ENCODE measurements at regions not wholly inside any gene's neighbourhood (a gene's known extent, or its start where the extent isn't known, plus 50 kb on each side); places are given as distances from the start of the nearest gene placed in this dataset.

DNA sequence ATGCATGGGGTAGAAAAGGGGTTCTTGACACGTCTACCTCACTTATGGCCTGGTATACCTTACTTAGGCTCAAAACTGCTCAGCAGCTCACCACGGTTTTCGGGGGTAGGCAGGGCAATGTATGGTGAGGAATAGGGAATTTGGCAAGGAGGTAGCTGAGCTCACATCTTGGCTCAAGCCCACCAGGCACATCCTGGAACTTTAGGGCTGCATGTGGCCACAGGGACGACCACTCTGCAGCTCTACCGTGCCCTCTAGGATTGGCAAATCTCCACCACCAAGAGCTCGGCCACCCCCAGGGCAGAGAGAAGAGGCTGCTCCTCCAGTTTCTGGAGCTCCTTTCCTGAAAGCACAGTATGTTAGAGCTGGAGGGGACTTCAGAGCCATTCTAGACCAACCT lies 69.7 kb downstream of the MRPL46 start:
- Mint-ChIP-seq H3K9me3 (peaks cover 0 to 4% (median 0%) of the 10 kb centered on the region in 7 donors), H3K4me3 (no peak overlapping the region), H3K27ac (no peak overlapping the region), H3K4me1 (peaks cover 0 to 6% (median under 1%) of the 10 kb centered on the region in 4 donors), H3K36me3 (no peaks in the 10 kb centered on the region), H3K27me3 (peaks cover 22% of the 10 kb centered on the region)
- DNase-seq (no peak), ATAC-seq (ENCODE audit: low read depth in 2 of 2) (no peak)
- Histone ChIP-seq H3K9me3 (ENCODE audit: control insufficient read depth in 2 of 2, low read length in 2 of 2) (no peaks in the 10 kb centered on the region), H3K36me3 (ENCODE audit: control insufficient read depth, insufficient read depth, low read length) (no peaks in the 10 kb centered on the region), H3K27ac (ENCODE audit: insufficient read depth, low read length, poor library complexity, severe bottlenecking) (no peak overlapping the region), H3K4me1 (ENCODE audit: control insufficient read depth, insufficient read depth, low read length, poor library complexity, severe bottlenecking) (no peaks in the 10 kb centered on the region), H3K27me3 (ENCODE audit: control insufficient read depth, insufficient read depth, low read length) (no peaks in the 10 kb centered on the region), H3K4me3 (ENCODE audit: low read depth, low read length) (no peak overlapping the region)

- no peak overlapping the region for H3K4me3 ChIP-seq (ENCODE audit: low read depth, low read length)
- H3K9me3 Mint-ChIP-seq: peaks cover 0 to 4% (median 0%) of the 10 kb centered on the region in 7 donors
- H3K27ac Mint-ChIP-seq: peak overlapping the region in 1 of 3 donors; percentile 18
- no peaks in the 10 kb centered on the region for H3K36me3 Mint-ChIP-seq
- no peaks in the 10 kb centered on the region for H3K4me1 ChIP-seq (ENCODE audit: control insufficient read depth, insufficient read depth, low read length, poor library complexity, severe bottlenecking)
- H3K4me1 Mint-ChIP-seq: peaks cover 0 to 1% (median 0%) of the 10 kb centered on the region in 4 donors
- H3K9me3 ChIP-seq (ENCODE audit: control insufficient read depth in 2 of 2, low read length in 2 of 2): no peaks in the 10 kb centered on the region
- no peaks in the 10 kb centered on the region for H3K36me3 ChIP-seq (ENCODE audit: control insufficient read depth, insufficient read depth, low read length)
- no peak for DNase-seq
- H3K4me3 Mint-ChIP-seq: peak overlapping the region in 1 of 4 donors; percentile 54
- peaks cover 15% of the 10 kb centered on the region for H3K27me3 Mint-ChIP-seq
- ATAC-seq (ENCODE audit: low read depth in 2 of 2): no peak
- H3K27me3 ChIP-seq (ENCODE audit: control insufficient read depth, insufficient read depth, low read length): no peaks in the 10 kb centered on the region
- no peak overlapping the region for H3K27ac ChIP-seq (ENCODE audit: insufficient read depth, low read length, poor library complexity, severe bottlenecking)
Observed at GRCh38 chr15:88395872-88396781, 71.1 kb downstream of the MRPL46 start.

DNA sequence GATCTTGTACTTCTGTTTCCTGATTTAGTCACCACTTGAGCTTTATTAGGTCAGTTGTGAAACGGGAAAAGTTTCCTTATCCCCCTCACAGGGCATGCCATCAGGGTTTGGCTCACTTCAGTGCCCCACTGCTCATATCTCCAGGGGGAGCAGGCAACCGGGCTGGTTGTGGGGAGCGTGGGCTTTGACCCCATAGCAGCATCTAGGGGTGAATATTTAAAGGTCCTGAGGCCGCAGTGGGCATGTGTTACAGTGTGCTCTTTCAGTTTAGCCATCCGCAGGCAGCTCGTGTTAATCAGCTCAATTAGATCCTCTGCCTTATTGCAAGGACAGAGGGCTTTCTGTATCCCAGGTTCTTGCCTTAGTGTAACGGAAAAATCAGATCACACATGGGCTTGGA lies 71.9 kb downstream of the MRPL46 start:
- no peaks in the 10 kb centered on the region for H3K36me3 Mint-ChIP-seq
- H3K4me1 ChIP-seq (ENCODE audit: control insufficient read depth, insufficient read depth, low read length, poor library complexity, severe bottlenecking): no peaks in the 10 kb centered on the region
- DNase-seq (no peak), ATAC-seq (ENCODE audit: low read depth in 2 of 2) (no peak)
- no peaks in the 10 kb centered on the region for H3K27me3 ChIP-seq (ENCODE audit: control insufficient read depth, insufficient read depth, low read length)
- no peaks in the 10 kb centered on the region for H3K9me3 ChIP-seq (ENCODE audit: control insufficient read depth in 2 of 2, low read length in 2 of 2)
- peaks cover 0 to 4% (median 0%) of the 10 kb centered on the region in 7 donors for H3K9me3 Mint-ChIP-seq
- no peaks in the 10 kb centered on the region for H3K36me3 ChIP-seq (ENCODE audit: control insufficient read depth, insufficient read depth, low read length)
- no peak overlapping the region for H3K4me3 Mint-ChIP-seq
- H3K27ac ChIP-seq (ENCODE audit: insufficient read depth, low read length, poor library complexity, severe bottlenecking): no peak overlapping the region
- no peak overlapping the region for H3K4me3 ChIP-seq (ENCODE audit: low read depth, low read length)
- peaks cover 0 to 1% (median 0%) of the 10 kb centered on the region in 4 donors for H3K4me1 Mint-ChIP-seq
- no peak overlapping the region for H3K27ac Mint-ChIP-seq
- peaks cover 15% of the 10 kb centered on the region for H3K27me3 Mint-ChIP-seq

DNA sequence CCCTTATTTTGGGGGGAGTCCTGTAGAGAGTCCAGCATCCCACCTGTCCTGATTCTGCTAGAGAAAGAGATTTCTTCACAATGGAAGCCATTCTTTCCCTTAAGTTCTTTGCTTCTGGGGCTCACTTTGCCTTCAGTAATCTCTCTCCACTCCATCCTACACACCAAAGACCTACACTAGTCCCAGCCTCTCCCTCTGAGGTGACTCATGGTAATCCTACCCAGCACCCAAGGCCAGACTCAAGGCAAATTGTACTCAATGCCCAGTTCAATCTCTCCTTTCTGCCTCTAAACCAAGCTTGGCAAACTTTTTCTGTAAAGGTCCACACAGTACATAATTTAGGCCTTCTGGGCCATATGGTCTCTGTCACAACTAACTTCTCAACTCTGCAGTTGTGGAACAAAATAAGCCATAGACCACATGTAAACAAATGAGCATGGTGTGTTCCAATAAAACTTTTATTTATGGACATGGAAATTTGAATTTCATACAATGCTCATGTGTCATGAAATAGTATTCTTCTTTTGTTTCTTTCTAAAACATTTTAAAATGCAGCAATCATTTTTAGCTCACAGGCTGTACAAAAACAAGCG lies 72.5 kb downstream of the MRPL46 start:
- H3K36me3 Mint-ChIP-seq: no peaks in the 10 kb centered on the region
- H3K9me3 Mint-ChIP-seq: peaks cover 0 to 4% (median 0%) of the 10 kb centered on the region in 7 donors
- Histone ChIP-seq H3K27me3 (ENCODE audit: control insufficient read depth, insufficient read depth, low read length) (no peaks in the 10 kb centered on the region), H3K9me3 (ENCODE audit: control insufficient read depth in 2 of 2, low read length in 2 of 2) (no peaks in the 10 kb centered on the region), H3K27ac (ENCODE audit: insufficient read depth, low read length, poor library complexity, severe bottlenecking) (no peak overlapping the region), H3K36me3 (ENCODE audit: control insufficient read depth, insufficient read depth, low read length) (no peaks in the 10 kb centered on the region), H3K4me3 (ENCODE audit: low read depth, low read length) (no peak overlapping the region), H3K4me1 (ENCODE audit: control insufficient read depth, insufficient read depth, low read length, poor library complexity, severe bottlenecking) (no peaks in the 10 kb centered on the region)
- H3K27me3 Mint-ChIP-seq: peaks cover 15% of the 10 kb centered on the region
- H3K4me1 Mint-ChIP-seq: peaks cover 0 to 1% (median 0%) of the 10 kb centered on the region in 4 donors
- H3K27ac Mint-ChIP-seq: no peak overlapping the region
- DNase-seq (no peak), ATAC-seq (ENCODE audit: low read depth in 2 of 2) (no peak)
- H3K4me3 Mint-ChIP-seq: no peak overlapping the region

- no peak overlapping the region for H3K4me3 ChIP-seq (ENCODE audit: low read depth, low read length)
- peaks cover 0 to 4% (median 0%) of the 10 kb centered on the region in 7 donors for H3K9me3 Mint-ChIP-seq
- H3K4me3 Mint-ChIP-seq: no peak overlapping the region
- ATAC-seq (ENCODE audit: low read depth in 2 of 2) (no peak), DNase-seq (no peak)
- no peaks in the 10 kb centered on the region for H3K36me3 Mint-ChIP-seq
- H3K27ac ChIP-seq (ENCODE audit: insufficient read depth, low read length, poor library complexity, severe bottlenecking): no peak overlapping the region
- peaks cover 0 to 1% (median 0%) of the 10 kb centered on the region in 4 donors for H3K4me1 Mint-ChIP-seq
- no peak overlapping the region for H3K27ac Mint-ChIP-seq
- no peaks in the 10 kb centered on the region for H3K4me1 ChIP-seq (ENCODE audit: control insufficient read depth, insufficient read depth, low read length, poor library complexity, severe bottlenecking)
- no peaks in the 10 kb centered on the region for H3K9me3 ChIP-seq (ENCODE audit: control insufficient read depth in 2 of 2, low read length in 2 of 2)
- H3K27me3 ChIP-seq (ENCODE audit: control insufficient read depth, insufficient read depth, low read length): no peaks in the 10 kb centered on the region
- H3K27me3 Mint-ChIP-seq: peaks cover 15% of the 10 kb centered on the region
- no peaks in the 10 kb centered on the region for H3K36me3 ChIP-seq (ENCODE audit: control insufficient read depth, insufficient read depth, low read length)
Observed at GRCh38 chr15:88393719-88394519, 73.3 kb downstream of the MRPL46 start.

DNA sequence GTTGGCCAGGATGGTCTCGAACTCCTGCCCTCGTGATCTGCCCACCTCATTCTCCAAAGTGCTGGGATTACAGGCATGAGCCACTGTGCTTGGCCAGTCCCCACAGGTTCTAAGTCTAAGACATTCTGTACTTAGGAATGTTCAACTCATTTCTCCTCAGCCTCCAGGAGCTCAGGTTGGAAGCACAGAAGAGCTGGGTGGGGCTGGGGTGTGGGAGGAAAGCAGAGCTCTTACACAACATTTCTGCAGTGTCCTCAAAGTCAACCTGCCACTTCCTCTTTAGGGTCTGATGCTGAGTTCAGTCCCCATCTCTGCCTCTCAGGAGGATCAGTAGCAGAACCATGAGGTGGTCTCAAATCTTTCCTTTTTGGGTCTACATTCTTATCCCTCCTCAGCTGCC lies 75.5 kb downstream of the MRPL46 start:
- no peaks in the 10 kb centered on the region for H3K36me3 ChIP-seq (ENCODE audit: control insufficient read depth, insufficient read depth, low read length)
- H3K27ac ChIP-seq (ENCODE audit: insufficient read depth, low read length, poor library complexity, severe bottlenecking): no peak overlapping the region
- peaks cover 0 to 1% (median 0%) of the 10 kb centered on the region in 4 donors for H3K4me1 Mint-ChIP-seq
- no peak overlapping the region for H3K4me3 Mint-ChIP-seq
- H3K36me3 Mint-ChIP-seq: no peaks in the 10 kb centered on the region
- H3K27ac Mint-ChIP-seq: no peak overlapping the region
- H3K4me1 ChIP-seq (ENCODE audit: control insufficient read depth, insufficient read depth, low read length, poor library complexity, severe bottlenecking): no peaks in the 10 kb centered on the region
- H3K27me3 Mint-ChIP-seq: peaks cover 13% of the 10 kb centered on the region
- H3K9me3 Mint-ChIP-seq: peaks cover 0 to 4% (median 0%) of the 10 kb centered on the region in 7 donors
- ATAC-seq (ENCODE audit: low read depth in 2 of 2) (no peak), DNase-seq (no peak)
- H3K27me3 ChIP-seq (ENCODE audit: control insufficient read depth, insufficient read depth, low read length): no peaks in the 10 kb centered on the region
- H3K9me3 ChIP-seq (ENCODE audit: control insufficient read depth in 2 of 2, low read length in 2 of 2): no peaks in the 10 kb centered on the region
- H3K4me3 ChIP-seq (ENCODE audit: low read depth, low read length): no peak overlapping the region

GRCh38 chr15:88391006-88391405 lies 76.2 kb downstream of the MRPL46 start:
- Histone ChIP-seq H3K27me3 (ENCODE audit: control insufficient read depth, insufficient read depth, low read length) (no peaks in the 10 kb centered on the region), H3K27ac (ENCODE audit: insufficient read depth, low read length, poor library complexity, severe bottlenecking) (no peak overlapping the region), H3K36me3 (ENCODE audit: control insufficient read depth, insufficient read depth, low read length) (no peaks in the 10 kb centered on the region), H3K4me1 (ENCODE audit: control insufficient read depth, insufficient read depth, low read length, poor library complexity, severe bottlenecking) (no peaks in the 10 kb centered on the region), H3K4me3 (ENCODE audit: low read depth, low read length) (no peak overlapping the region), H3K9me3 (ENCODE audit: control insufficient read depth in 2 of 2, low read length in 2 of 2) (no peaks in the 10 kb centered on the region)
- no peaks in the 10 kb centered on the region for H3K36me3 Mint-ChIP-seq
- H3K9me3 Mint-ChIP-seq: peaks cover 0 to 4% (median 0%) of the 10 kb centered on the region in 7 donors
- H3K27ac Mint-ChIP-seq: peak overlapping the region in 1 of 3 donors; percentile 40
- no peak for ATAC-seq (ENCODE audit: low read depth in 2 of 2)
- peaks cover 0 to 1% (median 0%) of the 10 kb centered on the region in 4 donors for H3K4me1 Mint-ChIP-seq
- no peak overlapping the region for H3K4me3 Mint-ChIP-seq
- peaks cover 12% of the 10 kb centered on the region for H3K27me3 Mint-ChIP-seq
- DNase-seq: no peak

All from CD4-positive, CD25-positive, alpha-beta regulatory T cell (primary cell).